A549 (cell line): ENCODE measurements at regions not wholly inside any gene's neighbourhood (a gene's known extent, or its start where the extent isn't known, plus 50 kb on each side); places are given as distances from the start of the nearest gene placed in this dataset.
A peak's percentile ranks its signal among the peaks of the same experiment; 100 is the strongest.

Experiments used
- ATAC-seq, 2 experiments: fragments of 200-7000 bp in 1 of 2; fragments of >200 bp in 1 of 2; cut with Nextera tagmentation in 1 of 2; cut with Tn5 transposase in 1 of 2; 3 replicates each; pipeline versions ENCODE4 v1.8.0 to v1.9.1; 2018 to 2020; ENCODE audit warnings: mild to moderate bottlenecking in 1 of 2, moderate library complexity in 1 of 2
- CTCF ChIA-PET: fragments of 300-600 bp; sonication (Branson Sonifier 250); formaldehyde crosslinking; extraction: SDS; loops from one replicate; lab custom pipeline; 2021; ENCODE audit warnings: antibody characterized with exemption, inconsistent platforms; lab: Yijun Ruan, JAX
- POLR2A ChIA-PET: fragments of 350-600 bp; formaldehyde crosslinking; extraction: SDS; loops from one replicate; lab custom pipeline; 2021; ENCODE audit warnings: antibody characterized with exemption, inconsistent platforms; lab: Yijun Ruan, JAX
- DNase-seq, 2 experiments: peaks; one replicate each; pipeline versions ENCODE4 v3.0.0 to v3.0.0-alpha.2; 2011 to 2016; ENCODE audit warnings: low read depth in 1 of 2, low spot score in 1 of 2
- FAIRE-seq: peaks from 2 replicates; lab custom pipeline; 2011; peaks lifted over from hg19 to GRCh38; lab: Jason Lieb, UNC
- H3K27ac ChIP-seq, 2 experiments: fragments of >200 bp; sonication (Bioruptor Twin); formaldehyde crosslinking; 3 replicates each; pipeline ENCODE4 v1.5.1; 2016 to 2017
- H3K4me1 ChIP-seq: fragments of >200 bp; sonication (Bioruptor Twin); formaldehyde crosslinking; 3 replicates; pipeline ENCODE4 v1.6.1; 2016
- H3K4me2 ChIP-seq: fragments of >200 bp; sonication (Bioruptor Twin); formaldehyde crosslinking; 3 replicates; pipeline ENCODE4 v1.6.1; 2016
- H3K4me3 ChIP-seq: fragments of >200 bp; sonication (Bioruptor Twin); formaldehyde crosslinking; 3 replicates; pipeline ENCODE4 v1.5.1; 2016
- H3K9me3 ChIP-seq: fragments of >200 bp; sonication (Bioruptor Twin); formaldehyde crosslinking; 3 replicates; pipeline ENCODE4 v1.6.1; 2016
- BCL3 ChIP-seq: fragments of >200 bp; sonication (Bioruptor Twin); formaldehyde crosslinking; IDR thresholded peaks from 3 replicates; pipeline ENCODE4 v1.6.1; 2016
- CHD2 ChIP-seq: fragments of 150-350 bp; IDR thresholded peaks from 2 replicates; pipeline ENCODE4 v1.6.1; 2014; ENCODE audit warnings: low read length; ENCODE audit not compliant: partially characterized antibody
- CTCF ChIP-seq: fragments of >200 bp; sonication (Bioruptor Twin); formaldehyde crosslinking; IDR thresholded peaks from 3 replicates; pipeline ENCODE4 v1.5.1; 2016
- E2F6 ChIP-seq: IDR thresholded peaks from 2 replicates; pipeline ENCODE4 v1.6.1; 2012; ENCODE audit warnings: low read depth, borderline replicate concordance
- EP300 ChIP-seq, 2 experiments: fragments of >200 bp; sonication (Bioruptor Twin); formaldehyde crosslinking; IDR thresholded peaks; 2 replicates in 1 of 2; 3 replicates in 1 of 2; pipeline ENCODE4 v1.6.1; 2016 to 2017
- ESRRA ChIP-seq: fragments of 150-350 bp; IDR thresholded peaks from 2 replicates; pipeline ENCODE4 v1.6.1; 2014; ENCODE audit warnings: mild to moderate bottlenecking, low read length, borderline replicate concordance
- FOSB ChIP-seq: fragments of 250-450 bp; sonication (Bioruptor Pico); IDR thresholded peaks from 2 replicates; pipeline ENCODE4 v1.5.0; 2020; ENCODE audit warnings: mild to moderate bottlenecking, moderate library complexity
- FOSL2 ChIP-seq, 2 experiments: fragments of 450-650 bp in 1 of 2; fragments of >200 bp in 1 of 2; sonication (Bioruptor Twin) in 1 of 2; formaldehyde crosslinking; IDR thresholded peaks; 2 replicates each; pipeline versions ENCODE4 v1.5.0 to v1.6.1; 2016 to 2020; ENCODE audit warnings: mild to moderate bottlenecking in 1 of 2, moderate library complexity in 1 of 2
- HES2 ChIP-seq: fragments of >200 bp; sonication (Bioruptor Twin); formaldehyde crosslinking; IDR thresholded peaks from 2 replicates; pipeline ENCODE4 v1.6.1; 2016
- HMGXB4 ChIP-seq: fragments of 250-450 bp; sonication (Bioruptor Pico); IDR thresholded peaks from 2 replicates; pipeline ENCODE4 v1.5.0; 2021; ENCODE audit warnings: mild to moderate bottlenecking, moderate library complexity, borderline replicate concordance
- HOXB5 ChIP-seq: fragments of 250-450 bp; sonication (Bioruptor Pico); IDR thresholded peaks from 2 replicates; pipeline ENCODE4 v1.5.0; 2020; ENCODE audit warnings: mild to moderate bottlenecking, moderate library complexity
- KDM1A ChIP-seq: fragments of 200-600 bp; sonication (generic); IDR thresholded peaks from 2 replicates; pipeline ENCODE4 v1.6.1; 2016; ENCODE audit warnings: low read depth, mild to moderate bottlenecking
- MAX ChIP-seq: IDR thresholded peaks from 2 replicates; pipeline ENCODE4 v1.6.1; 2012
- NR3C1 ChIP-seq: fragments of >200 bp; sonication (Bioruptor Twin); formaldehyde crosslinking; IDR thresholded peaks from 3 replicates; pipeline ENCODE4 v1.6.1; 2017
- PHF8 ChIP-seq: fragments of 200-600 bp; sonication (generic); IDR thresholded peaks from 2 replicates; pipeline ENCODE4 v1.6.1; 2016; ENCODE audit warnings: low read depth, mild to moderate bottlenecking, antibody characterized with exemption, moderate library complexity, borderline replicate concordance
- RARB ChIP-seq: fragments of 250-450 bp; sonication (Bioruptor Pico); IDR thresholded peaks from 2 replicates; pipeline ENCODE4 v1.8.0; 2021; ENCODE audit warnings: mild to moderate bottlenecking, moderate library complexity
- REST ChIP-seq: fragments of 200-600 bp; sonication (generic); IDR thresholded peaks from 2 replicates; pipeline ENCODE4 v1.6.1; 2016; ENCODE audit warnings: antibody characterized with exemption, mild to moderate bottlenecking, moderate library complexity
- RFX5 ChIP-seq: fragments of 450-650 bp; IDR thresholded peaks from 2 replicates; pipeline ENCODE4 v1.7.1; 2014; ENCODE audit warnings: antibody characterized with exemption, mild to moderate bottlenecking, moderate library complexity
- RNF2 ChIP-seq: fragments of 200-600 bp; sonication (generic); IDR thresholded peaks from 2 replicates; pipeline ENCODE4 v1.6.1; 2016; ENCODE audit warnings: low read depth, mild to moderate bottlenecking, antibody characterized with exemption, moderate library complexity, borderline replicate concordance
- SMC3 ChIP-seq: fragments of >200 bp; sonication (Bioruptor Twin); formaldehyde crosslinking; IDR thresholded peaks from 3 replicates; pipeline ENCODE4 v1.6.1; 2018; ENCODE audit warnings: inconsistent platforms
- TFCP2L1 ChIP-seq: fragments of 250-450 bp; sonication (Bioruptor Pico); IDR thresholded peaks from 2 replicates; pipeline ENCODE4 v1.5.0; 2021; ENCODE audit warnings: mild to moderate bottlenecking
- USF2 ChIP-seq: fragments of 450-650 bp; IDR thresholded peaks from 2 replicates; pipeline ENCODE4 v1.6.1; 2014; ENCODE audit warnings: antibody characterized with exemption
- ZC3H11A ChIP-seq: fragments of 450-650 bp; IDR thresholded peaks from 2 replicates; pipeline ENCODE4 v1.6.1; 2014; ENCODE audit warnings: antibody characterized with exemption, mild to moderate bottlenecking
- ZNF302 ChIP-seq: fragments of 250-450 bp; sonication (Bioruptor Pico); IDR thresholded peaks from 2 replicates; pipeline ENCODE4 v1.9.0; 2021; ENCODE audit warnings: inconsistent platforms, mild to moderate bottlenecking, moderate library complexity
- ZSCAN20 ChIP-seq: fragments of 250-450 bp; sonication (Bioruptor Pico); IDR thresholded peaks from 2 replicates; pipeline ENCODE4 v1.8.0; 2022; ENCODE audit warnings: mild to moderate bottlenecking, moderate library complexity
- WGBS: methylation state at CpG from one replicate; pipeline ENCODE4 v1.1.6; 2017; ENCODE audit errors: missing lambda C conversion rate; 5-methylcytosine and 5-hydroxymethylcytosine counted together

- 0 out of 6 replicates have a peak, but pooled peaks of 1 of the 2 experiments have one; percentile 43 for ATAC-seq
- Histone ChIP-seq H3K4me3 (no peak overlapping the region), H3K9me3 (peaks cover 4% of the 10 kb centered on the region; the same call in 1 of the 3 replicates), H3K27ac (peak overlapping the region; percentile 74 to 75), H3K4me1 (peaks cover 17% of the 10 kb centered on the region), H3K4me2 (peak overlapping the region; percentile 49)
- DNase-seq = no peak
- POLR2A ChIA-PET = no interaction called here
- TF ChIP-seq HOXB5 (CRISPR knock-in tag) (no peak), FOSL2 (IDR thresholded peaks at IDR 0.05) (no peak), FOSL2 (CRISPR knock-in tag; IDR thresholded peaks at IDR 0.05) (no peak)
- CTCF ChIA-PET = no interaction called here
- FAIRE-seq = no peak
- WGBS = 10% methylated on average over 3 of the region's 3 CpGs
These were observed 592.4 kb upstream of the IGFBP3 start for GRCh38 chr7:46513447-46513848.

- FAIRE-seq (no peak), DNase-seq (peak; percentile 5 to 90), ATAC-seq (peak; percentile 68 to 87)
- CTCF ChIA-PET = no interaction called here
- peaks cover 4% of the 10 kb centered on the region; the same call in 1 of the 3 replicates for H3K9me3 ChIP-seq
- peak overlapping the region; percentile 49 for H3K4me2 ChIP-seq
- POLR2A ChIA-PET = no interaction called here
- no peak overlapping the region for H3K4me3 ChIP-seq
- WGBS = 15% methylated on average over 4 of the region's 4 CpGs
- H3K4me1 ChIP-seq = peaks cover 17% of the 10 kb centered on the region
- H3K27ac ChIP-seq = peak overlapping the region; percentile 74 to 75; a peak in 5 of 6 replicates
- TF ChIP-seq ZSCAN20 (CRISPR knock-in tag) (0 out of 2 replicates have a peak, but pooled peaks have one; percentile 23), RARB (CRISPR knock-in tag) (no peak), EP300 (IDR thresholded peaks at IDR 0.05) (peak; percentile 90 to 93), REST (no peak), CHD2 (no peak), FOSB (no peak), RFX5 (no peak), MAX (peak; percentile 20; the same call in 1 of the 2 replicates), E2F6 (no peak), ZNF302 (CRISPR knock-in tag) (no peak), BCL3 (peak; percentile 92; the same call in 2 of the 3 replicates), CTCF (no peak), TFCP2L1 (no peak), NR3C1 (no peak), ESRRA (no peak), KDM1A (no peak), HES2 (peak; percentile 78; the same call in 1 of the 2 replicates), USF2 (no peak), HMGXB4 (CRISPR knock-in tag) (no peak), PHF8 (no peak), ZC3H11A (no peak), FOSL2 (IDR thresholded peaks at IDR 0.05) (0 out of 2 replicates have a peak, but pooled peaks have one; percentile 47), FOSL2 (CRISPR knock-in tag; IDR thresholded peaks at IDR 0.05) (0 out of 2 replicates have a peak, but pooled peaks have one; percentile 3), SMC3 (no peak), RNF2 (no peak)
These were observed 591.9 kb upstream of the IGFBP3 start for GRCh38 chr7:46512891-46513413.
